ENCODE measurements at regions not wholly inside any gene's neighbourhood (a gene's known extent, or its start where the extent isn't known, plus 50 kb on each side); places are given as distances from the start of the nearest gene placed in this dataset.

- DNase-seq (ENCODE audit: low spot score) = no peak
- intact Hi-C loops (cut with DNase I) = no loop called here
Observed at GRCh38 chr17:72004611-72005331, 116.0 kb upstream of the SOX9 start.

DNA sequence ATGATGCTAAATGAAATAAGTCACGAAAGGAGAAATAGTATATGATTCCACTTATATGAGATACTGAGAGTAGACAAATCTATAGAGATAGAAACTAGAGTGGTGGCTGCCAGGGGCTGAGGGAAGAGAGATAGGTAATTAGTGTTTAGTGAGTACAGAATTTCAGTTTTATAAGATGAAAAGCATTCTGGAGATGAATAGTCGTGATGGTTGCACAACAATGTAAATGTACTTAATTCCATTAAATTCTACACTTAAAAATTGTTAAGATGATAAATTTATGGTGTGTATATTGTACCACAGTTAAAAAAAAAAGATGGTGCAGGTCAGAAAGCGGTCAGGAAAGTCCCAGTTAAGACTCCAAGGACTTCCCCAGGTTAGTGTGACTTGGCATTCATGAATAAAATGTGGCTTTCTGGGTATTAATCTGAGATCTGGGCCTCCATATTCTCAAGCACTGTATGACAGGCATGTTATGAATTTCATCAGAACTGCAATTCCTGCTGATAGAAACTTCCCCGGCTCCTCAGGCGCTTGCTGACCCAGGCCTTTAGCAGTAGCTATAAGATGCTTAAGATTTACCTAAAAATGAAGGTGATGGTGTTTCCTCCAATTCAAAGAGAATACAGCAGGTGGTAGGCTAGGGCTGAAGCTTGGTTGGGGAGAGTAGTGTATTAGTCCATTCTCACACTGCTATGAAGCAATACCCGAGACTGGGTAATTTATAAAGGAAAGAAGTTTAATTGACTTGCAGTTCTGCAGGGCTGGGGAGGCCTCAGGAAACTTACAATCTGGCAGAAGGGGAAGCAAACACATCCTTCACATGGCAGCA, 115.3 kb upstream of the SOX9 start:
- intact Hi-C loops (cut with DNase I) = no loop called here
- no peak for DNase-seq (ENCODE audit: low spot score)

- intact Hi-C loops (cut with DNase I) = no loop called here
- no peak for DNase-seq (ENCODE audit: low spot score)
Observed at GRCh38 chr17:72008236-72008876, 112.5 kb upstream of the SOX9 start.

DNA sequence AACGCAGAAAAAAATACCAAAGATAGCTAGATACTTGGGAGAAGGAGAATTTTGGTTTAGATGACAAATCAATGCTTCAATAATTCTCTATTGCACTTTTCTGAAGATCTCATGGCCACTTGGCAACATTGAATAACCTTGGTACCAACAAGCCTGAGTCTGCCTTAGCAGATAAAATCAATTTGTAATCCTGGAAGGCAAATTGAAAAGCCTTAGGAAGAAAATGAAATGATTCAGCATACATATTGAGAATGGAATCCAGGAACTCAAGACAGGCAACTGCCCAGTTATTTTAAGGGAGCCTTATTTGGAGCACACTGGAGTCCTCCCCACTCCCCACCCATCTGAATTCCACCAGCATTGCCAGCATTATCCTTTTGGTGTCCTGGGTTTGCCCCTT, 109.3 kb upstream of the SOX9 start:
- no peak for DNase-seq (ENCODE audit: low spot score)
- intact Hi-C loops (cut with DNase I) = no loop called here

DNA sequence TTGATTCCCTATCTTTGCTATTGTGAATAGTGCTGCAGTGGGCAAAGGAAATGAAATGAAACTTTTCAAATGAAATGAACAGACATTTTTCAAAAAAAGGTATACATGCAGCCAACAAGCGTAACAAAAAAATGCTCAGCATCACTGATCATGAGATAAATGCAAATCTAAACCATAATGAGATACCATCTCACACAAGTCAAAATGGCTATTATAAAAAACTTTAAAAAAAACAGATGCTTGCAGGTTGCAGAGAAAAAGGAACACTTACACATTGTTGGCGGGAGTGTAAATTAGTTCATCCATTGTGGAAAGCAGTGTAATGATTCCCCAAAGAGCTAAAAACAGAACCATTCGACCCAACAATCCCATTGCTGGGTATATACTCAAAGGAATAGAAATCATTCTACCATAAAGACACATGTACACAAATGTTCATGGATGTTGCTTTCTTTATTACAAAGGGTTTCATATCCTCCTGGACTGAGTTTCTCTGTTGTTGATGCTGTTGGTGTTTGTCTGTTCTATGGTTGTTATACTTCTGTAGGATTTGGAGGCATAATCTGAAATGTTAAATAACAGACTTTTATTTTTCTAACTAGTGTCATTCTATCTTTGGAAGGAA, 99.3 kb upstream of the SOX9 start:
- intact Hi-C loops (cut with DNase I) = no loop called here
- no peak for DNase-seq (ENCODE audit: low spot score)

- intact Hi-C loops (cut with DNase I) = no loop called here
- no peak for DNase-seq (ENCODE audit: low spot score)
Observed at GRCh38 chr17:72022328-72023275, 98.2 kb upstream of the SOX9 start.

- DNase-seq (ENCODE audit: low spot score) = no peak
- intact Hi-C loops (cut with DNase I) = no loop called here
Observed at GRCh38 chr17:72024457-72024856, 96.4 kb upstream of the SOX9 start.

- intact Hi-C loops (cut with DNase I) = no loop called here
- DNase-seq (ENCODE audit: low spot score) = no peak
Observed at GRCh38 chr17:72025113-72025512, 95.7 kb upstream of the SOX9 start.

DNA sequence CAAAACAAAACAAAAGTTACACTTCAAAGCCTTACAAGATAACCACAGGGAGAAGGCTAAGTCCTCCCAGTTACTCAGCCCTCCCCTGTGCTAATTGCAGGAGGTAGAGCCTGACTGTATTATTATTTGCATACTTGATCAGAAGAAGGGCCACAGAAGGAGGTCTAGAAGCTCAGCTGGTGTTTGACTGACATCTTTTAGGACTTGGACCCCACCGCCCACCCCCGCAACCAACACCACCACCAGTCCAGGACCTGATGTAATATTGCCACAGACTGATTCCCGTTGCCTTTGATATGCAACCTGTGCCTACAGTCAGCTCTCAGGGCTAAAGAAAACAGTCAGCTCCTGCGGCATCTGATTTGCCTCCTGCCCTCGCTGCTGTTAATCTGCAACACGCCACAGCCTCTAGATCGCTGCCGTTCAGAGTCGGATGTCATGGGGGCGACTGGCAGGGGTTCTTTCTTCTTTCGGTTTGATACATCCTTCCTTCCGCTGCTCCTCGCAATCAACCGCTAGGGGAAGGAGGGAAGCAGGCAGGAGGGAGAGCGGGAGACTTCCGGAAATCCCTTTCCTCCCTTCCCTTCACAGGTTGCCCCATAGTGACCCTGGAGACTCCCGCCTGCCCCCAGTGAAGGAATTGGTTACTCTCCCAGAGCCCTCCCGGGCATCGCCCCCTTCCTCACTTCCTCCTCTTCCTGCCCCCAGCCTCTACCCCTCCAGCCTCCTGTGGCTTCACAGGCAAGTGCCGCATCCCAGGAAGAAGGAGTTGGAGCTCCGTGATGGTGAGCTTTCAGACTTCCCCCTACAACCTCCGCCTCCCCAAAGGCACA, 90.5 kb upstream of the SOX9 start:
- intact Hi-C loops (cut with DNase I) = loop anchor here in 1 of 2 donors (5.0 kb wide), 1 partner anchor 1367 kb away; no protein-coding TSS in a partner anchor
- DNase-seq (ENCODE audit: low spot score) = no peak

DNA sequence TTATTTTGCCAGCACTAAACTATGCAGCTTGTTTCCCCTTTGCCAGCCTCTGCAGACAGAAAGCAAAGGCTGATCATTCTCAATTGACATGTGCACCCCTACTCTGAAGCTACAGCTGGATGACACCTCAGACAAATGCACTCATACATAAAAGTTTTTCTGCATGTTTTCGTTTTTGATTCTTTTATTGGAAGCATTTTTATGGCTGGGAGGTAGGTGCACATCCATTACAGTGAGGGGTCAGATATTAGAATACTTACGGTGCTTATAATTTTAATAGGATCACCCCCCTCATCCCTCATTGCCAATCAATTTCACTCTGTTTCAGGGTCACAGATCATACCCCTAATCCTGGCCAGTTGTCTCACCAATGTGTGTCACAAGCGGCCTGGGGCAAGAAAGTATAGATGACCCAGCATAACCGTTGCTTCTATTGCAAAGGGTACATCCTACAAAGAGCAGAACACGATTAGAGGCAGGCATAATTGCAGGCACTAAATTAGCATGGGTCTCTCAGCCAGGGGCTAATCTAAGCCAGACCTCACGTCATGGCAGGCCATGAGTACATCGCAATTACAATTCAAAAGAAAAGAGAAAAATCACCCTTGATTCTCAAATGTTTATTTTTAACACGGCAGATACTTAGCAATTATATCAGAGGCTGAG, 89.5 kb upstream of the SOX9 start:
- intact Hi-C loops (cut with DNase I) = loop anchor here in 1 of 2 donors (5.0 kb wide), 1 partner anchor 1366 kb away; no protein-coding TSS in a partner anchor

GRCh38 chr17:72033334-72033733, 87.5 kb upstream of the SOX9 start:
- intact Hi-C loops (cut with DNase I) = loop anchor here in 1 of 2 donors (5.0 kb wide), 1 partner anchor 1364 kb away; no protein-coding TSS in a partner anchor
- DNase-seq (ENCODE audit: low spot score) = no peak

More for the DNA sequence above, 89.5 kb upstream of the SOX9 start:
- no peak for DNase-seq (ENCODE audit: low spot score)

DNA sequence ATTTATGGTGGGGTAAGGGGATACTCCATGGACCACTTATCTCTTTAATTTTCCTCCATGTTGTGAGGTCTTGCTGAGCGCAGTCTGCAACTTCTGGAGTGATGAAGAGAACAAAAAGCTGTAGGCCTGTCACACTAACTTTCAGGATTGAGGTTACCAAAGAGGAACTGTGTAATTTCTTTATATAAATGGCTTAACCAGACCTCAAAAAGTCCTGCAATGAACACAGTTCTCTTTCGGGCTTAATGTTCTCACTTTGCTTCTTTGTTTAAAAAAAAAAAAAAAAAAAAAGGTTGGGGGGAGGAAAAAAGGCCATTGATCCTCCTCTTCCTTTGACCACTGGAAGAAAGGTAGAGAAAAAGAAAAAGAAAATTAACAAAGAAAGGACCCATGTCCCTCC, 86.8 kb upstream of the SOX9 start:
- no peak for DNase-seq (ENCODE audit: low spot score)
- intact Hi-C loops (cut with DNase I) = loop anchor here in 1 of 2 donors (5.0 kb wide), 1 partner anchor 1363 kb away; no protein-coding TSS in a partner anchor

GRCh38 chr17:72038427-72038826, 82.4 kb upstream of the SOX9 start:
- intact Hi-C loops (cut with DNase I) = no loop called here

DNA sequence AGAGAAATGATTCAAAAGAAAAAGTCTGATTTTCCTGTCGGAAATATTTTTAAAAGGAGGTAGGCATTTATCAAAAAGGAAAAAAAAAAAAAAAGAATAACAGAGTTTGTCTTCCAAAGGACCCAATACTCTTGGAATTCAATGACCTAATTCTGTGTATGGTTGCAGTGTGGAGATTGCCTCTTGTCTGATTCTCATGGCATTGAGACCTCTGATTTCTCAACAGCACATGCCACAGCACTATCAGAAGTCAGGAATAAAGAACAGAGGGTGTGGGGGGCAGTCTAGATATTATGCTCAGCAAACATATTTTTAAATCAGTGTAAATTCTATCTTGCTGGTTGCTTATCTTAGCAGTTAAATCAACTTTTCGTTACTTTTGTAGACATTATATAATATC, 81.3 kb upstream of the SOX9 start:
- intact Hi-C loops (cut with DNase I) = no loop called here
- no peak for DNase-seq (ENCODE audit: low spot score)

More at GRCh38 chr17:72038427-72038826, 82.4 kb upstream of the SOX9 start:
- no peak for DNase-seq (ENCODE audit: low spot score)

- intact Hi-C loops (cut with DNase I) = no loop called here
- no peak for DNase-seq (ENCODE audit: low spot score)
Observed at GRCh38 chr17:72046178-72046577, 74.6 kb upstream of the SOX9 start.

GRCh38 chr17:72046643-72047612, 73.9 kb upstream of the SOX9 start:
- no peak for DNase-seq (ENCODE audit: low spot score)
- intact Hi-C loops (cut with DNase I) = no loop called here

All from posterior vena cava (tissue), 2 donors.